ENCODE measurements at regions not wholly inside any gene's neighbourhood (a gene's known extent, or its start where the extent isn't known, plus 50 kb on each side); places are given as distances from the start of the nearest gene placed in this dataset.

- TF ChIP-seq CTCF (IDR thresholded peaks at IDR 0.05; ENCODE audit: control insufficient read depth, extremely low read depth, insufficient read depth), result no peak
- DNase-seq (ENCODE audit: low read depth), result no peak
- no peak overlapping the region for H3K4me3 ChIP-seq (ENCODE audit: low read depth, low read length)
Observed at GRCh38 chr2:52539026-52539970, 1228.3 kb upstream of the CHAC2 start.

GRCh38 chr2:52537588-52537987, 1230.0 kb upstream of the CHAC2 start:
- no peak for DNase-seq (ENCODE audit: low read depth)
- no peak for TF ChIP-seq CTCF (IDR thresholded peaks at IDR 0.05; ENCODE audit: control insufficient read depth, extremely low read depth, insufficient read depth)

GRCh38 chr2:52536929-52537460, 1230.6 kb upstream of the CHAC2 start:
- H3K4me3 ChIP-seq (ENCODE audit: low read depth, low read length), result no peak overlapping the region
- no peak for DNase-seq (ENCODE audit: low read depth)
- no peak for TF ChIP-seq CTCF (IDR thresholded peaks at IDR 0.05; ENCODE audit: control insufficient read depth, extremely low read depth, insufficient read depth)

More at GRCh38 chr2:52537588-52537987, 1230.0 kb upstream of the CHAC2 start:
- H3K4me3 ChIP-seq (ENCODE audit: low read depth, low read length), result no peak overlapping the region

- no peak overlapping the region for H3K4me3 ChIP-seq (ENCODE audit: low read depth, low read length)
- no peak for DNase-seq (ENCODE audit: low read depth)
- no peak for TF ChIP-seq CTCF (IDR thresholded peaks at IDR 0.05; ENCODE audit: control insufficient read depth, extremely low read depth, insufficient read depth)
Observed at GRCh38 chr2:52532956-52533355, 1234.6 kb upstream of the CHAC2 start.

DNA sequence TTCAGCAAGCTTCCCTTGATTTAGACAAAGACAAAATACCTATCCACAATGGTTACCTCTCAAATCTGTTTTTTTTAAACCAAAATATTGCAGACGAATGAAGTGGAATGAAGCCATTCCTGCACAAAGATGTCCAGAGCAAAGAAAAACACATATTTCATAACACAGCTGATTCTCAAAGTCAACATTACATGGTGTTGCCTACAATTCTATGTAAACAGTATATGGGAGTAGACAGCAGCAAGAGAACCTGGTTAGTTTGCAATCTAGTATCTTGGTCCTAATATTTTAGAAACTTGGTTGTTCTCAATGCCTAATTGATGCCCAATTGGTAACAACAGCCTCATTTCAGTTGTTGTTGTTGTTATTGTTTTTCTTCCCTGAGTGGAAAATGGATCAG, 1240.9 kb upstream of the CHAC2 start:
- no peak overlapping the region for H3K4me3 ChIP-seq (ENCODE audit: low read depth, low read length)
- DNase-seq (ENCODE audit: low read depth), result no peak
- TF ChIP-seq CTCF (IDR thresholded peaks at IDR 0.05; ENCODE audit: control insufficient read depth, extremely low read depth, insufficient read depth), result no peak

DNA sequence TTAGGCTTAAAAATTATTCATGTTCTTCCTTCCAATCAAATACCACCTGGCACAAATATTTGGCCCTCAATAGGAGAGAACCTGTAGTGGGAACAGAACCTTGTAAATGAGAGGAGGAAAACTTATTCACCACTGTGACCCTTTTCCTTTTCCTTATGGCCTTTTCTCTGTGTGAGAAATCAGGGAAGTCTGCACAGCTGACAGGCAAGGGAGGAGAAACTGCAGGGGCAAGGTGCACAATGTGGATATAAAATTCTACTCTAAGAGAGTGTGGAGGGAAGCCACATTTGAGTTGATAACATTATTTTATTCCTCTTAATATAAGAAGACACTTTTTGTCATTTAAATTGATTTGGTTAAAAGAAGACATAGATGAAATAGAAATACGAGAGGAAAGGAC, 1247.0 kb upstream of the CHAC2 start:
- no peak overlapping the region for H3K4me3 ChIP-seq (ENCODE audit: low read depth, low read length)
- no peak for TF ChIP-seq CTCF (IDR thresholded peaks at IDR 0.05; ENCODE audit: control insufficient read depth, extremely low read depth, insufficient read depth)
- no peak for DNase-seq (ENCODE audit: low read depth)

Data from LNCaP clone FGC (cell line).